D721Med (cell line): ENCODE measurements at regions not wholly inside any gene's neighbourhood (a gene's known extent, or its start where the extent isn't known, plus 50 kb on each side); places are given as distances from the start of the nearest gene placed in this dataset.

Experiments
- DNase-seq: peaks from one replicate; pipeline ENCODE4 v3.0.0; 2011; ENCODE audit warnings: low spot score; ENCODE audit not compliant: insufficient read length
- FAIRE-seq: peaks from 2 replicates; lab custom pipeline; 2011; peaks lifted over from hg19 to GRCh38; lab: Jason Lieb, UNC
- CTCF ChIP-seq: IDR thresholded peaks from 2 replicates; pipeline ENCODE4 v1.5.1; 2012; ENCODE audit warnings: mild to moderate bottlenecking, control low read depth; ENCODE audit not compliant: insufficient read depth; ENCODE audit errors: missing control alignments

- DNase-seq (no peak), FAIRE-seq (no peak)
- no peak for TF ChIP-seq CTCF
These were observed 101.4 kb downstream of the TOMM20 start for GRCh38 chr1:235027076-235027861.

- no peak for TF ChIP-seq CTCF
- FAIRE-seq, result no peak
- no peak for DNase-seq
These were observed 103.1 kb downstream of the TOMM20 start for GRCh38 chr1:235025422-235025984.

GRCh38 chr1:235024711-235025421 is 103.8 kb downstream of the TOMM20 start:
- DNase-seq (no peak), FAIRE-seq (no peak)
- TF ChIP-seq CTCF, result no peak

- DNase-seq, result no peak
- no peak for FAIRE-seq
- no peak for TF ChIP-seq CTCF
These were observed 104.8 kb downstream of the TOMM20 start for GRCh38 chr1:235023711-235024439.

- DNase-seq, result no peak
- FAIRE-seq, result no peak
- TF ChIP-seq CTCF, result no peak
These were observed 105.5 kb downstream of the TOMM20 start for GRCh38 chr1:235022981-235023710.

- no peak for TF ChIP-seq CTCF
- FAIRE-seq (no peak), DNase-seq (no peak)
These were observed 106.2 kb downstream of the TOMM20 start for GRCh38 chr1:235022341-235022980.
